Spleen (tissue), 7 donors: ENCODE measurements at regions not wholly inside any gene's neighbourhood (a gene's known extent, or its start where the extent isn't known, plus 50 kb on each side); places are given as distances from the start of the nearest gene placed in this dataset.

Source experiments
- POLR2A ChIP-seq, 3 donors: fragments of 450-650 bp; IDR thresholded peaks; one replicate each; pipeline ENCODE4 v1.5.1; 2017; ENCODE audit warnings: antibody characterized with exemption in 3 of 3, mild to moderate bottlenecking in 1 of 3
- POLR2AphosphoS5 ChIP-seq, 3 donors: sonication (generic); formaldehyde crosslinking; IDR thresholded peaks; one replicate each; pipeline ENCODE4 v1.5.1; 2017; ENCODE audit warnings: antibody characterized with exemption in 3 of 3
- TF ChIP-seq, protein P1 (sequence below), 11 experiments: fragments of 200-600 bp in 7 of 11; fragments of 450-650 bp in 4 of 11; sonication (generic) in 4 of 11; IDR thresholded peaks in 8 of 11; conservative IDR thresholded peaks in 3 of 11; 1 replicate in 7 of 11; 2 replicates in 4 of 11; pipeline versions ENCODE4 v1.4.0 to v1.8.0; 2016 to 2021; ENCODE audit warnings: antibody characterized with exemption in 11 of 11, inconsistent platforms in 4 of 11, mild to moderate bottlenecking in 1 of 11
- donor health status: DM: no; HTN: no; CAD: no; lungs with moderate emphysema.
- donor health status: DM: no; HTN: no; CAD: no.
- donor health status: DM: no; HTN: no; CAD: no.

DNA sequence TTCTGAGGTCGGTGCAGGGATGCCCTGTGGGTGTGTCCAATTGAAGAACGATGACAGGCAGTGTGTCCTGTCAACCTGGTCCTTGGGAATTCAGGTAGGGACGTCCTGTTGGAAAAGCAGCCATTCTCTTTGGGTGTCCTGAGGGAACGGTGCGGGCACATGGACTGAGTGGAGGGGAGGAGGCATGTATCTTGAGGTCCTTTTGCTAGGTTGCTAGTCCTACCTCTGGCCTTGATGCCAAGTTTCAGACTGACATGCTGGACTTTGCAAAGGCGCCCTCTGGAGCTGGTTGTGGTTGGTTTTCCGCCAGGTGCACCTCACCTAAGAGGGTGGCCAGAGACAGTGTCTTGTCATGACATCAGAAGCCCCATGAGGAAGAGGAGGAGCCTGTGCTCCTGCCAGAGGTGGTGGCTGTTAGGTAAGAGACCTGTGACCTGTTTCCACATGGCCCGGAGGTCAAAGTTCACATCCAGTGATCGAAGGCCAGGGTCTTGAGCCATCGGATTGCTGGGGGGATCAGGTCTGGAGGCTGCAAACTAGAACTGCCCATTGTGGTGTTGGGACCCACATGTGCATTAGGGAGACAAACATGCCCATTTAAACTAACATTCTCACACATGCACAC, 106.3 kb downstream of the SNRPN start:
- TF ChIP-seq POLR2A (IDR thresholded peaks at IDR 0.05) (no peak), POLR2AphosphoS5 (IDR thresholded peaks at IDR 0.05) (no peak)
- TF ChIP-seq, protein P1, sequence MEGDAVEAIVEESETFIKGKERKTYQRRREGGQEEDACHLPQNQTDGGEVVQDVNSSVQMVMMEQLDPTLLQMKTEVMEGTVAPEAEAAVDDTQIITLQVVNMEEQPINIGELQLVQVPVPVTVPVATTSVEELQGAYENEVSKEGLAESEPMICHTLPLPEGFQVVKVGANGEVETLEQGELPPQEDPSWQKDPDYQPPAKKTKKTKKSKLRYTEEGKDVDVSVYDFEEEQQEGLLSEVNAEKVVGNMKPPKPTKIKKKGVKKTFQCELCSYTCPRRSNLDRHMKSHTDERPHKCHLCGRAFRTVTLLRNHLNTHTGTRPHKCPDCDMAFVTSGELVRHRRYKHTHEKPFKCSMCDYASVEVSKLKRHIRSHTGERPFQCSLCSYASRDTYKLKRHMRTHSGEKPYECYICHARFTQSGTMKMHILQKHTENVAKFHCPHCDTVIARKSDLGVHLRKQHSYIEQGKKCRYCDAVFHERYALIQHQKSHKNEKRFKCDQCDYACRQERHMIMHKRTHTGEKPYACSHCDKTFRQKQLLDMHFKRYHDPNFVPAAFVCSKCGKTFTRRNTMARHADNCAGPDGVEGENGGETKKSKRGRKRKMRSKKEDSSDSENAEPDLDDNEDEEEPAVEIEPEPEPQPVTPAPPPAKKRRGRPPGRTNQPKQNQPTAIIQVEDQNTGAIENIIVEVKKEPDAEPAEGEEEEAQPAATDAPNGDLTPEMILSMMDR (IDR thresholded peaks at IDR 0.05 in 8 of 11, conservative IDR thresholded peaks at IDR 0.05 in 3 of 11): no peak
